ENCODE measurements at regions not wholly inside any gene's neighbourhood (a gene's known extent, or its start where the extent isn't known, plus 50 kb on each side); places are given as distances from the start of the nearest gene placed in this dataset.

- Histone ChIP-seq H3K36me3 (ENCODE audit: insufficient read depth, low read length, poor library complexity, severe bottlenecking) (no peaks in the 10 kb centered on the region), H3K4me1 (ENCODE audit: insufficient read depth, low read length, poor library complexity, severe bottlenecking) (no peaks in the 10 kb centered on the region), H3K27ac (ENCODE audit: low read depth, low read length, poor library complexity, severe bottlenecking) (no peak overlapping the region), H3K27me3 (replicated peaks; ENCODE audit: insufficient read depth, low read depth, low read length, poor library complexity) (no peaks in the 10 kb centered on the region), H3K4me3 (ENCODE audit: low read depth, low read length, poor library complexity, severe bottlenecking) (no peak overlapping the region), H3K9me3 (ENCODE audit: low read depth, low read length, poor library complexity, severe bottlenecking) (no peaks in the 10 kb centered on the region)
- ChIA-PET POLR2A (ENCODE audit: low non-redundant PET) (no interaction called here), CTCF (no interaction called here)
- intact Hi-C loops (cut with micrococcal nuclease; ENCODE audit: unreplicated experiment) = no loop called here
- TF ChIP-seq CTCF (conservative IDR thresholded peaks at IDR 0.05; ENCODE audit: low read depth, low read length) (no peak), EZH2 (IDR thresholded peaks at IDR 0.05; ENCODE audit: borderline replicate concordance, low read depth, low read length, poor library complexity, severe bottlenecking) (no peak)
- DNase-seq (ENCODE audit: low spot score) = no peak
- BruUV-seq (replicated peaks) = no TSS peak
Observed at GRCh38 chr3:178479860-178480259, 56.4 kb upstream of the KCNMB2 start.

GRCh38 chr3:178480274-178480673, 56.0 kb upstream of the KCNMB2 start:
- no TSS peak for BruUV-seq (replicated peaks)
- CTCF ChIA-PET = no interaction called here
- DNase-seq (ENCODE audit: low spot score) = no peak
- Histone ChIP-seq H3K36me3 (ENCODE audit: insufficient read depth, low read length, poor library complexity, severe bottlenecking) (no peaks in the 10 kb centered on the region), H3K9me3 (ENCODE audit: low read depth, low read length, poor library complexity, severe bottlenecking) (no peaks in the 10 kb centered on the region), H3K27me3 (replicated peaks; ENCODE audit: insufficient read depth, low read depth, low read length, poor library complexity) (no peaks in the 10 kb centered on the region), H3K4me1 (ENCODE audit: insufficient read depth, low read length, poor library complexity, severe bottlenecking) (no peaks in the 10 kb centered on the region), H3K4me3 (ENCODE audit: low read depth, low read length, poor library complexity, severe bottlenecking) (no peak overlapping the region), H3K27ac (ENCODE audit: low read depth, low read length, poor library complexity, severe bottlenecking) (no peak overlapping the region)
- POLR2A ChIA-PET (ENCODE audit: low non-redundant PET) = no interaction called here
- intact Hi-C loops (cut with micrococcal nuclease; ENCODE audit: unreplicated experiment) = no loop called here
- TF ChIP-seq EZH2 (IDR thresholded peaks at IDR 0.05; ENCODE audit: borderline replicate concordance, low read depth, low read length, poor library complexity, severe bottlenecking) (no peak), CTCF (conservative IDR thresholded peaks at IDR 0.05; ENCODE audit: low read depth, low read length) (no peak)

- no peak overlapping the region for H3K27ac ChIP-seq (ENCODE audit: low read depth, low read length, poor library complexity, severe bottlenecking)
- H3K9me3 ChIP-seq (ENCODE audit: low read depth, low read length, poor library complexity, severe bottlenecking) = no peaks in the 10 kb centered on the region
- no peak for DNase-seq (ENCODE audit: low spot score)
- ChIA-PET POLR2A (ENCODE audit: low non-redundant PET) (no interaction called here), CTCF (no interaction called here)
- no peak for TF ChIP-seq CTCF (conservative IDR thresholded peaks at IDR 0.05; ENCODE audit: low read depth, low read length)
- TF ChIP-seq EZH2 (IDR thresholded peaks at IDR 0.05; ENCODE audit: borderline replicate concordance, low read depth, low read length, poor library complexity, severe bottlenecking) = no peak
- intact Hi-C loops (cut with micrococcal nuclease; ENCODE audit: unreplicated experiment) = no loop called here
- H3K27me3 ChIP-seq (replicated peaks; ENCODE audit: insufficient read depth, low read depth, low read length, poor library complexity) = no peaks in the 10 kb centered on the region
- H3K36me3 ChIP-seq (ENCODE audit: insufficient read depth, low read length, poor library complexity, severe bottlenecking) = no peaks in the 10 kb centered on the region
- no TSS peak for BruUV-seq (replicated peaks)
- H3K4me1 ChIP-seq (ENCODE audit: insufficient read depth, low read length, poor library complexity, severe bottlenecking) = no peaks in the 10 kb centered on the region
- H3K4me3 ChIP-seq (ENCODE audit: low read depth, low read length, poor library complexity, severe bottlenecking) = no peak overlapping the region
Observed at GRCh38 chr3:178480795-178481194, 55.4 kb upstream of the KCNMB2 start.

All from A673 (cell line).